Transverse colon (tissue), 4 donors: ENCODE measurements at regions not wholly inside any gene's neighbourhood (a gene's known extent, or its start where the extent isn't known, plus 50 kb on each side); places are given as distances from the start of the nearest gene placed in this dataset.

Experiments
- DNase-seq: peaks from one replicate; pipeline ENCODE4 v3.0.0-alpha.2; 2019
- H3K27ac ChIP-seq, 4 donors: fragments of 200-600 bp; sonication (generic); 2 replicates each; pipeline ENCODE4 v1.5.1; 2016 to 2018; ENCODE audit warnings: inconsistent platforms in 4 of 4
- H3K27me3 ChIP-seq: fragments of 200-600 bp; sonication (generic); 2 replicates; pipeline ENCODE4 v1.5.1; 2017; ENCODE audit warnings: inconsistent platforms
- H3K36me3 ChIP-seq, 4 donors: fragments of 200-600 bp; sonication (generic); 2 replicates each; pipeline ENCODE4 v1.5.1; 2017 to 2019; ENCODE audit warnings: inconsistent platforms in 4 of 4
- H3K4me1 ChIP-seq, 4 donors: fragments of 200-600 bp; sonication (generic); 2 replicates each; pipeline ENCODE4 v1.5.1; 2017 to 2020; ENCODE audit warnings: inconsistent platforms in 4 of 4
- H3K4me3 ChIP-seq, 4 donors: fragments of 200-600 bp; sonication (generic); 1 replicate in 1 of 4; 2 replicates in 3 of 4; pipeline versions ENCODE4 v1.5.1 to v1.6.1; 2017 to 2019; ENCODE audit warnings: inconsistent platforms in 4 of 4
- H3K9me3 ChIP-seq, 2 donors: fragments of 200-600 bp; sonication (generic); 2 replicates each; pipeline ENCODE4 v1.5.1; 2017 to 2019; ENCODE audit warnings: inconsistent platforms in 2 of 2
- CTCF ChIP-seq, 5 experiments: fragments of 200-600 bp in 3 of 5; fragments of 450-650 bp in 2 of 5; sonication (generic) in 3 of 5; IDR thresholded peaks; 1 replicate in 2 of 5; 2 replicates in 3 of 5; pipeline ENCODE4 v1.5.1; 2016 to 2017; ENCODE audit warnings: antibody characterized with exemption in 5 of 5, inconsistent platforms in 3 of 5, mild to moderate bottlenecking in 2 of 5, moderate library complexity in 1 of 5
- EP300 ChIP-seq: sonication (generic); formaldehyde crosslinking; IDR thresholded peaks from one replicate; pipeline ENCODE4 v1.6.1; 2017; ENCODE audit warnings: antibody characterized with exemption, low read depth
- POLR2A ChIP-seq: fragments of 450-650 bp; IDR thresholded peaks from one replicate; pipeline ENCODE4 v1.6.1; 2016; ENCODE audit warnings: antibody characterized with exemption, mild to moderate bottlenecking, moderate library complexity
- POLR2AphosphoS5 ChIP-seq, 3 donors: sonication (generic); formaldehyde crosslinking; IDR thresholded peaks; one replicate each; pipeline ENCODE4 v1.6.1; 2016; ENCODE audit warnings: antibody characterized with exemption in 3 of 3
- WGBS, 2 donors: methylation state at CpG; one replicate each; pipeline ENCODE4 v1.1.5; 2018; ENCODE audit warnings: low coverage in 1 of 2; 5-methylcytosine and 5-hydroxymethylcytosine counted together
- in situ Hi-C, 4 donors: fragments of 200-750 bp; cut with MboI; loops; one replicate each; pipeline versions ENCODE4 v1.15.0 to v1.15.1; 2017; ENCODE audit warnings: low sequenced_read_pairs in 3 of 4, low pct_ligation_motif_present in 1 of 4, low pct_unique_long_range_greater_than_20kb in 1 of 4
- intact Hi-C: fragments of 100-400 bp; cut with DNase I; formaldehyde crosslinking; loops from one replicate; pipeline ENCODE4 v1.15.1; 2023; ENCODE audit warnings: low total_unique reads

- Histone ChIP-seq H3K27ac (no peak overlapping the region), H3K9me3 (no peaks in the 10 kb centered on the region), H3K4me1 (no peaks in the 10 kb centered on the region), H3K4me3 (no peak overlapping the region), H3K27me3 (no peaks in the 10 kb centered on the region), H3K36me3 (no peaks in the 10 kb centered on the region)
- no peak for DNase-seq
- WGBS, 2 donors, result 79 to 100% methylated on average over 1 to 3 of the region's 3 CpGs
- intact Hi-C loops (no loop called here), in situ Hi-C loops (loop anchor here in 1 of 4 donors (25.0 kb wide), 1 partner anchor 751 kb away; no protein-coding TSS in a partner anchor)
- TF ChIP-seq POLR2A (no peak), CTCF (IDR thresholded peaks at IDR 0.05) (no peak), EP300 (no peak), POLR2AphosphoS5 (IDR thresholded peaks at IDR 0.05) (no peak)
Measured at GRCh38 chr14:56463271-56463890, 116.2 kb upstream of the TMEM260 start.

DNA sequence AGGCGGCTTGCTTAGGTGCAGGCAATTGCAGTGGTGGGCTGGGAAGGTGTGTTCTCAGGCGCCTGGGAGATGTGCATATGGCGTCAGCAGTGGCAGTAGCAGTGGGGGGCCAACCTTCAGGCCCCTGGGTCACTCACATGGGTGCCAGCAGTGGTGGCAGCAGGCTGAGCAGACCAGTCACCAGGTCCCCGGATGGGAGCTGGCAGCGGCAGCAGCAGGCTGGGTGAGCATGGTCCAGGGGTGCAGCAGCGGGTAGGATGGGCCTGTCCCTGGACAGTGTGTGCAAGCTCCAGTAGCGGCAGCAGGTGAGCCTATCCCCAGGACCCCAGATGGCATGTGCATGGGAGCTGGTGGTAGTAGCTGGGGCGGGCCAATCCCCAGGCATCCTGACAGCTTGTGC, 108.5 kb upstream of the TMEM260 start:
- intact Hi-C loops, result loop anchor here (5.0 to 10.0 kb wide), 2 partner anchors 766 to 1039 kb away; no protein-coding TSS in a partner anchor
- in situ Hi-C loops, result loop anchor here in 2 of 4 donors (10.0 to 25.0 kb wide), 2 partner anchors 759 to 766 kb away; no protein-coding TSS in a partner anchor
- H3K4me3 ChIP-seq, result no peak overlapping the region

DNA sequence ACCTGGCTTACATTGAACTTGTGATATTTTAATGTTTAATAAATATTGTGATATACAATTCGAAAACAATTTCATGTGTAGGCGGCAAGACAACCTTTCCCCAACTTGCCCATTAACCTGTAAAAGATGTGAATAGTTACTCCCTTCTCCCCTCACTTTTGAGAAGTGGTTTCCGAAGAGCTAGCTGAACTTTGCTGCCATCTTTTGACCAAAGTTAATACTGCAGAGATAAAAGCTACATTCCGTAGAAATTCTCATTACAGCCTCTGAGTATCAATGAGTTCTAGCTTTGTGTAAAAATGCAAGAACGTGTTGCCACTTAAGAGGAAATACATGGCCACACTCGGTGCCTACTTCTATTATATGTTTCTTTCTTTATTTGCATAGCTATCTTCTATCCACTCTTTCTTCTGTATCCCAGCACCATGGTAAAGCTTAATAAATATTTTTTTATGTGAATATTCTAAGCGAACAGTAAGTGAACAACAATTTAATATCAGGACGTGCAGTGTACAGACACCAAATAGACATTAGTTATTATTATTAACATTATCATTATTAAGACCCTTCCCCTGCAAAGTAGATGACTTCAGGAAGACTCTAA, 105.1 kb upstream of the TMEM260 start:
- WGBS, 2 donors, result 18 to 20% methylated on average over 8 of the region's 8 CpGs
- intact Hi-C loops (loop anchor here (5.0 to 10.0 kb wide), 2 partner anchors 770 to 1042 kb away; no protein-coding TSS in a partner anchor), in situ Hi-C loops (loop anchor here (10.0 to 25.0 kb wide), 6 partner anchors 713 to 1037 kb away; partner anchors contain the start of gene TBPL2 (in 3 of the 4))
- Histone ChIP-seq H3K27ac (no peak overlapping the region), H3K4me3 (no peak overlapping the region), H3K27me3 (no peaks in the 10 kb centered on the region), H3K4me1 (no peaks in the 10 kb centered on the region), H3K9me3 (no peaks in the 10 kb centered on the region), H3K36me3 (no peaks in the 10 kb centered on the region)
- TF ChIP-seq CTCF (IDR thresholded peaks at IDR 0.05) (peak; percentile 71 to 79 (median 72)), POLR2A (no peak), EP300 (no peak), POLR2AphosphoS5 (IDR thresholded peaks at IDR 0.05) (no peak)
- no peak for DNase-seq

More for the DNA sequence above, 108.5 kb upstream of the TMEM260 start:
- DNase-seq, result no peak
- Histone ChIP-seq H3K27me3 (no peaks in the 10 kb centered on the region), H3K9me3 (no peaks in the 10 kb centered on the region), H3K36me3 (no peaks in the 10 kb centered on the region), H3K4me1 (no peaks in the 10 kb centered on the region), H3K27ac (no peak overlapping the region)
- TF ChIP-seq CTCF (IDR thresholded peaks at IDR 0.05) (no peak), POLR2A (no peak), POLR2AphosphoS5 (IDR thresholded peaks at IDR 0.05) (no peak), EP300 (no peak)
- WGBS, 2 donors, result 94% methylated on average over 8 of the region's 8 CpGs; no CpG with 5 or more reads in 1 of the 2 donors

GRCh38 chr14:56482310-56482911, 97.2 kb upstream of the TMEM260 start:
- TF ChIP-seq CTCF (IDR thresholded peaks at IDR 0.05) (peak in 1 of 5 experiments; percentile 4), EP300 (no peak)
- intact Hi-C loops, result no loop called here
- in situ Hi-C loops, result loop anchor here (10.0 to 25.0 kb wide), 5 partner anchors 705 to 1045 kb away; partner anchors contain the start of gene TBPL2 (in 3 of the 4)
- Histone ChIP-seq H3K36me3 (no peaks in the 10 kb centered on the region), H3K27ac (no peak overlapping the region), H3K9me3 (no peaks in the 10 kb centered on the region), H3K27me3 (no peaks in the 10 kb centered on the region), H3K4me1 (no peaks in the 10 kb centered on the region), H3K4me3 (no peak overlapping the region)
- DNase-seq, result no peak
- 65 to 66% methylated on average over 4 to 5 of the region's 5 CpGs for WGBS, 2 donors
